Sigmoid colon (tissue), 6 donors: ENCODE measurements at regions not wholly inside any gene's neighbourhood (a gene's known extent, or its start where the extent isn't known, plus 50 kb on each side); places are given as distances from the start of the nearest gene placed in this dataset.

Experiments
- DNase-seq: peaks from one replicate; pipeline ENCODE4 v3.0.0-alpha.2; 2019
- H3K27ac ChIP-seq, 4 donors: fragments of 200-600 bp; sonication (generic); one replicate each; pipeline ENCODE4 v1.5.1; 2016 to 2019; ENCODE audit warnings: mild to moderate bottlenecking in 1 of 4
- H3K27me3 ChIP-seq, 3 donors: fragments of 200-600 bp; sonication (generic); one replicate each; pipeline ENCODE4 v1.5.1; 2019; ENCODE audit warnings: mild to moderate bottlenecking in 1 of 3
- H3K36me3 ChIP-seq, 4 donors: fragments of 200-600 bp; sonication (generic); one replicate each; pipeline ENCODE4 v1.5.1; 2016 to 2019
- H3K4me1 ChIP-seq, 4 donors: fragments of 200-600 bp; sonication (generic); one replicate each; pipeline ENCODE4 v1.5.1; 2017 to 2019
- H3K4me3 ChIP-seq, 4 donors: fragments of 200-600 bp; sonication (generic); one replicate each; pipeline ENCODE4 v1.5.1; 2017 to 2019; ENCODE audit warnings: mild to moderate bottlenecking in 2 of 4, moderate library complexity in 1 of 4
- H3K9me3 ChIP-seq, 4 donors: fragments of 200-600 bp in 3 of 4; sonication (generic) in 3 of 4; one replicate each; pipeline versions ENCODE4 v1.5.1 to v1.6.1; 2013 to 2019
- CTCF ChIP-seq, 4 experiments: fragments of 450-650 bp in 3 of 4; fragments of 200-600 bp in 1 of 4; IDR thresholded peaks; one replicate each; pipeline ENCODE4 v1.5.1; 2016 to 2019; ENCODE audit warnings: antibody characterized with exemption in 4 of 4, mild to moderate bottlenecking in 3 of 4, moderate library complexity in 2 of 4
- EP300 ChIP-seq, 4 donors: sonication (generic); formaldehyde crosslinking; IDR thresholded peaks; one replicate each; pipeline ENCODE4 v1.6.1; 2017; ENCODE audit warnings: antibody characterized with exemption in 4 of 4
- POLR2A ChIP-seq, 2 donors: fragments of 450-650 bp; IDR thresholded peaks; one replicate each; pipeline ENCODE4 v1.6.1; 2016; ENCODE audit warnings: antibody characterized with exemption in 2 of 2, mild to moderate bottlenecking in 2 of 2, moderate library complexity in 2 of 2
- POLR2AphosphoS5 ChIP-seq, 4 donors: sonication (generic); formaldehyde crosslinking; IDR thresholded peaks; one replicate each; pipeline ENCODE4 v1.6.1; 2017; ENCODE audit warnings: antibody characterized with exemption in 4 of 4
- WGBS, 2 donors: extraction: QIAGEN DNeasy Blood & Tissue Kit; methylation state at CpG; one replicate each; pipeline ENCODE4 v1.1.7; 2013; 5-methylcytosine and 5-hydroxymethylcytosine counted together
- intact Hi-C: fragments of 100-400 bp; cut with DNase I; formaldehyde crosslinking; loops from one replicate; pipeline ENCODE4 v1.15.1; 2023
- donor health status: healthy with polysubstance abuse.
- donor health status: healthy.

DNA sequence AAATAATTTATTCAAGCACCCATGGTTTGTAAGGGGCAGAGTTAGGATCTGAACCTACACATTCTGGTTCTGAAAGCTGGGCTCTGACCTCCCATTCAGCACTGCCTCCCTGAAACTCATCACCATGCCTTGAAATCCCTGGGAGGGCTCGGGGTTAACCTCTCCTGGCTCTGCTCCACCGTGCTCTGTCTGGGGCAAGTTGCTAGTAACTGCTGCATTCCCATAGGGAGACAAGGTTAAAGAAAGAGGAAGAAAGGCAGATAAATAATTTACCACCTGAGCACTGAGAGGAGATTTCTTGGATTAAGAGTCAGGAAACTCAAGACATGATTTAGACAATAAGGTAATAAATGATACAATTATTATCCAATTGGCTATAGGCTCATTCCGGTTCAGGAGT lies 199.3 kb downstream of the KIF18A start:
- no peaks in the 10 kb centered on the region for H3K36me3 ChIP-seq
- 74 to 76% methylated on average over 3 of the region's 3 CpGs for WGBS, 2 donors
- H3K9me3 ChIP-seq: no peaks in the 10 kb centered on the region
- no peak overlapping the region for H3K4me3 ChIP-seq
- intact Hi-C loops: no loop called here
- H3K27me3 ChIP-seq: no peaks in the 10 kb centered on the region
- no peak for DNase-seq
- no peak for TF ChIP-seq EP300 (IDR thresholded peaks at IDR 0.05)
- TF ChIP-seq POLR2AphosphoS5 (IDR thresholded peaks at IDR 0.05): no peak
- TF ChIP-seq POLR2A (IDR thresholded peaks at IDR 0.05): no peak
- no peak for TF ChIP-seq CTCF (IDR thresholded peaks at IDR 0.05)
- no peaks in the 10 kb centered on the region for H3K4me1 ChIP-seq
- no peak overlapping the region for H3K27ac ChIP-seq

- Histone ChIP-seq H3K4me1 (no peaks in the 10 kb centered on the region), H3K4me3 (no peak overlapping the region), H3K27me3 (no peaks in the 10 kb centered on the region), H3K27ac (no peak overlapping the region), H3K9me3 (no peaks in the 10 kb centered on the region), H3K36me3 (no peaks in the 10 kb centered on the region)
- no peak for DNase-seq
- intact Hi-C loops: no loop called here
- TF ChIP-seq POLR2AphosphoS5 (IDR thresholded peaks at IDR 0.05) (no peak), POLR2A (IDR thresholded peaks at IDR 0.05) (no peak)
- WGBS, 2 donors: 71 to 82% methylated on average over 2 of the region's 2 CpGs
These were observed 200.4 kb downstream of the KIF18A start for GRCh38 chr11:27907530-27907929.

- no peak overlapping the region for H3K27ac ChIP-seq
- H3K4me3 ChIP-seq: no peak overlapping the region
- no peaks in the 10 kb centered on the region for H3K27me3 ChIP-seq
- DNase-seq: no peak
- no peaks in the 10 kb centered on the region for H3K9me3 ChIP-seq
- intact Hi-C loops: no loop called here
- no peaks in the 10 kb centered on the region for H3K4me1 ChIP-seq
- no peaks in the 10 kb centered on the region for H3K36me3 ChIP-seq
- TF ChIP-seq POLR2AphosphoS5 (IDR thresholded peaks at IDR 0.05) (no peak), POLR2A (IDR thresholded peaks at IDR 0.05) (no peak), CTCF (IDR thresholded peaks at IDR 0.05) (no peak), EP300 (IDR thresholded peaks at IDR 0.05) (no peak)
- 46 to 74% methylated on average over 2 of the region's 2 CpGs for WGBS, 2 donors
These were observed 200.9 kb downstream of the KIF18A start for GRCh38 chr11:27907091-27907490.

DNA sequence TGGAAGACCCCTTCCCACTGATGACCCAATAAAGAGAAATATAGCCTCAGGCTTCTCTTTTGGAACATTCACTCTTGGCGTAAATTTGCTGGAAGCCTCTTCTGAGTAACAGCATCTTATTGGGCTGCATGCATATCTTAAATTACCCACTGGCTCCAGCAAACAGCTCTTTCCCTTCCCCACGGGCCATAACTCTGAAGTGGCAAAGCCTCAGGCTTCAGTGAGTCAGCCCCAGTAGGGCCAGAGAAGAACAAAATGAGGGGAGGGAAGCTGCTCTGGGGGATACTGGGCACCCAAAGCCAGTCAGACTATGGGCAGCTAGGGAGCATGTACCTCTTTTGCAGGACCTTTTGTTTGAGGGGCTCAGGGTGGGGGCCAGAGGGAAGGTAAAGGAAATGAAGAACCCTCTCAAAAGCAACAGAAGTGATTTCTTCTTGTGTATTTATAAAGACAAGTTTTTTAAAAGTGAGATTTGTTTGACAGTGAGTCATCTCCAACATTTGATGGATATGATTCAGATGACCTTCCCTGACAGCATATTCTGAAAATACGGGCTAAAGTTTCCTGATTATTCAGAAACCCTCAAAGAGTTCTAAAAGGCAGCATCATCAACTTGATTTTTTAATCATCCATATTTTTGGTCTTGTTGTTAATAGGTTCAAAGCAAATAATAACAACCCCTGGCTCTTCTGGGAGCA lies 203.4 kb downstream of the KIF18A start:
- H3K27ac ChIP-seq: no peak overlapping the region
- TF ChIP-seq POLR2A (IDR thresholded peaks at IDR 0.05) (no peak), CTCF (IDR thresholded peaks at IDR 0.05) (no peak), EP300 (IDR thresholded peaks at IDR 0.05) (no peak), POLR2AphosphoS5 (IDR thresholded peaks at IDR 0.05) (no peak)
- intact Hi-C loops: no loop called here
- no peak for DNase-seq
- H3K9me3 ChIP-seq: no peaks in the 10 kb centered on the region
- no peaks in the 10 kb centered on the region for H3K27me3 ChIP-seq
- H3K4me3 ChIP-seq: no peak overlapping the region
- H3K36me3 ChIP-seq: no peaks in the 10 kb centered on the region
- no peaks in the 10 kb centered on the region for H3K4me1 ChIP-seq
- 76 to 78% methylated on average over 3 of the region's 3 CpGs for whole genome bisulfite sequencing, 2 donors

- Histone ChIP-seq H3K36me3 (no peaks in the 10 kb centered on the region), H3K4me1 (no peaks in the 10 kb centered on the region), H3K4me3 (no peak overlapping the region), H3K9me3 (no peaks in the 10 kb centered on the region), H3K27me3 (no peaks in the 10 kb centered on the region), H3K27ac (no peak overlapping the region)
- TF ChIP-seq CTCF (IDR thresholded peaks at IDR 0.05) (no peak), POLR2A (IDR thresholded peaks at IDR 0.05) (no peak), POLR2AphosphoS5 (IDR thresholded peaks at IDR 0.05) (no peak), EP300 (IDR thresholded peaks at IDR 0.05) (no peak)
- DNase-seq: no peak
- 87 to 88% methylated on average over 5 of the region's 5 CpGs for whole genome bisulfite sequencing, 2 donors
- intact Hi-C loops: no loop called here
These were observed 202.8 kb upstream of the BDNF start for GRCh38 chr11:27902981-27903624.
